HCT116 (cell line): ENCODE measurements at regions not wholly inside any gene's neighbourhood (a gene's known extent, or its start where the extent isn't known, plus 50 kb on each side); places are given as distances from the start of the nearest gene placed in this dataset.
"Not testable (repeated sequence)": the region's sequence is repeated elsewhere in the genome, so short reads cannot be mapped to it uniquely, and the experiment has no call there.

ENCODE experiments used
- ATAC-seq: fragments of 200-7000 bp; cut with Tn5 transposase; 2 replicates; pipeline ENCODE4 v1.9.1; 2020; ENCODE audit warnings: mild to moderate bottlenecking, moderate library complexity
- BruUV-seq: library from RNA; stranded (reverse); fragments of 400-500 nt; replicated peaks from 2 replicates; lab custom pipeline; 2021; lab: Mats Ljungman, UMichigan
- CTCF ChIA-PET: fragments of 300-600 bp; sonication (Branson Sonifier 250); formaldehyde crosslinking; loops from one replicate; lab custom pipeline; 2021; ENCODE audit warnings: antibody characterized with exemption; lab: Charles Lee
- POLR2A ChIA-PET: fragments of 300-600, 350-600 bp; sonication (Branson Sonifier 250); formaldehyde crosslinking; loops from one replicate; lab custom pipeline; 2021; ENCODE audit warnings: antibody characterized with exemption; lab: Charles Lee
- RAD21 ChIA-PET, 2 experiments: fragments of 300-600 bp; sonication (Branson Sonifier 250); formaldehyde crosslinking; loops; one replicate each; lab custom pipeline; 2023; ENCODE audit warnings: low total read pairs in 2 of 2; ENCODE audit not compliant: uncharacterized antibody in 2 of 2, unreplicated experiment in 2 of 2, low non-redundant PET in 1 of 2; lab: Charles Lee
- DNase-seq: peaks from one replicate; pipeline ENCODE4 v3.0.0-alpha.2; 2010; ENCODE audit warnings: low read depth, low spot score
- H2AFZ ChIP-seq: fragments of 200-600 bp; shearing (Covaris generic), sonication (generic); 2 replicates; pipeline ENCODE4 v1.6.1; 2017; ENCODE audit warnings: low read depth, mixed run types, mixed read lengths, antibody characterized with exemption, low read length; ENCODE audit not compliant: poor library complexity, severe bottlenecking
- H3K27ac ChIP-seq: 2 replicates; pipeline ENCODE4 v1.5.1; 2012; ENCODE audit warnings: low read depth, low read length
- H3K27me3 ChIP-seq: fragments of 200-600 bp; sonication (generic); 2 replicates; pipeline ENCODE4 v1.6.1; 2016; ENCODE audit warnings: mixed run types, low read length, mixed read lengths; ENCODE audit not compliant: insufficient read depth
- H3K36me3 ChIP-seq, 2 experiments: fragments of 200-500 bp in 1 of 2; fragments of 200-600 bp in 1 of 2; sonication (Bioruptor generic) in 1 of 2; sonication (generic) in 1 of 2; 2 replicates each; pipeline versions ENCODE4 v1.5.1 to v1.6.1; 2014 to 2016; ENCODE audit warnings: low read length in 2 of 2, inconsistent platforms in 1 of 2, mixed read lengths in 1 of 2, mixed run types in 1 of 2; ENCODE audit not compliant: insufficient read depth in 2 of 2, control insufficient read depth in 1 of 2
- H3K4me1 ChIP-seq, 2 experiments: fragments of 200-600 bp in 1 of 2; sonication (generic) in 1 of 2; 2 replicates each; pipeline versions ENCODE4 v1.5.1 to v1.6.1; 2012 to 2017; ENCODE audit warnings: low read length in 2 of 2, inconsistent platforms in 1 of 2, mild to moderate bottlenecking in 1 of 2, mixed read lengths in 1 of 2, mixed run types in 1 of 2, moderate library complexity in 1 of 2; ENCODE audit not compliant: insufficient read depth in 2 of 2, control insufficient read depth in 1 of 2
- H3K4me2 ChIP-seq: fragments of 200-600 bp; sonication (generic); 2 replicates; pipeline ENCODE4 v1.6.1; 2017; ENCODE audit warnings: mixed run types, low read length, mixed read lengths
- H3K4me3 ChIP-seq, 2 experiments: fragments of 200-600 bp in 1 of 2; sonication (generic) in 1 of 2; replicated peaks in 1 of 2; 2 replicates each; pipeline ENCODE4 v1.5.1; 2011 to 2016; ENCODE audit warnings: low read length in 2 of 2, control low read depth in 1 of 2, low read depth in 1 of 2, mild to moderate bottlenecking in 1 of 2, mixed read lengths in 1 of 2, mixed run types in 1 of 2
- H3K79me2 ChIP-seq: fragments of 200-600 bp; sonication (generic); 2 replicates; pipeline ENCODE4 v1.6.1; 2017; ENCODE audit warnings: mild to moderate bottlenecking, mixed run types, low read length, moderate library complexity, mixed read lengths; ENCODE audit not compliant: insufficient read depth
- H3K9ac ChIP-seq: fragments of 200-600 bp; sonication (generic); 2 replicates; pipeline ENCODE4 v1.6.1; 2016; ENCODE audit warnings: low read length, mixed read lengths
- H3K9me2 ChIP-seq: fragments of 200-600 bp; sonication (generic), shearing (Covaris generic); 2 replicates; pipeline ENCODE4 v1.6.1; 2017; ENCODE audit warnings: mixed run types, mild to moderate bottlenecking, moderate library complexity; ENCODE audit not compliant: insufficient read depth
- H3K9me3 ChIP-seq, 2 experiments: fragments of 200-500 bp in 1 of 2; fragments of 200-600 bp in 1 of 2; sonication (Bioruptor generic) in 1 of 2; sonication (generic) in 1 of 2; 2 replicates each; pipeline ENCODE4 v1.6.1; 2014 to 2017; ENCODE audit warnings: low read length in 2 of 2, mixed read lengths in 2 of 2, inconsistent platforms in 1 of 2, low read depth in 1 of 2, mild to moderate bottlenecking in 1 of 2, mixed run types in 1 of 2, moderate library complexity in 1 of 2; ENCODE audit not compliant: control insufficient read depth in 1 of 2, insufficient read depth in 1 of 2
- H4K20me1 ChIP-seq: fragments of 200-600 bp; sonication (generic), shearing (Covaris generic); 2 replicates; pipeline ENCODE4 v1.6.1; 2017; ENCODE audit warnings: mixed run types, mild to moderate bottlenecking, moderate library complexity; ENCODE audit not compliant: insufficient read depth
- EZH2 ChIP-seq: fragments of 200-600 bp; sonication (generic); IDR thresholded peaks from 2 replicates; pipeline ENCODE4 v1.6.1; 2017; ENCODE audit warnings: antibody characterized with exemption, mixed run types
- FOSL1 ChIP-seq: IDR thresholded peaks from 2 replicates; pipeline ENCODE4 v1.6.1; 2012; ENCODE audit warnings: low read depth
- JUND ChIP-seq: IDR thresholded peaks from 2 replicates; pipeline ENCODE4 v1.6.1; 2012
- MAX ChIP-seq: IDR thresholded peaks from 2 replicates; pipeline ENCODE4 v1.6.1; 2012
- SRF ChIP-seq: IDR thresholded peaks from 2 replicates; pipeline ENCODE4 v1.6.1; 2012; ENCODE audit warnings: low read depth
- intact Hi-C: fragments of 100-400 bp; cut with micrococcal nuclease; formaldehyde crosslinking; loops from 2 replicates; pipeline ENCODE4 v1.10.0; 2022

DNA sequence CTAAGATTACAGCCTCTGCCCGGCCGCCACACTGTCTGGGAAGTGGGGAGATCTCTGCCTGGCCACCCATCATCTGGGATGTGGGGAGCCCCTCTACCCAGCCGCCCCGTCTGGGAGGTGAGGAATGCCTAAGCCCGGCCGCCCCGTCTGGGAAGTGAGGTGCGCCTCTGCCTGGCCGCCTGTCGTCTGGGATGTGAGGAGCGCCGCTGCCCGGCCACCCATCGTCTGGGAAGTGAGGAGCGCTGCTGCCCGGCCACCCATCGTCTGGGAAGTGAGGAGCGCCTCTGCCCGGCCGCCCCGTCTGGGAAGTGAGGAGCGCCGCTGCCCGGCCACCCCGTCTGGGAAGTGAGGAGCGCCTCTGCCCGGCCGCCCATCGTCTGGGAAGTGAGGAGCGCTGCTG, 135.9 kb upstream of the PROKR2 start:
- DNase-seq, H3K27me3 ChIP-seq, H3K4me2 ChIP-seq, H3K9me3 ChIP-seq, H3K9ac ChIP-seq, H2AFZ ChIP-seq, RAD21 ChIA-PET, H3K27ac ChIP-seq, H3K4me1 ChIP-seq, ATAC-seq, BruUV-seq, POLR2A ChIA-PET, H3K36me3 ChIP-seq, CTCF ChIA-PET, H3K4me3 ChIP-seq, intact Hi-C loops, H3K79me2 ChIP-seq, H3K9me2 ChIP-seq, H4K20me1 ChIP-seq: not testable (repeated sequence)

GRCh38 chr20:5452286-5452685, 135.5 kb upstream of the PROKR2 start:
- POLR2A ChIA-PET, H3K9ac ChIP-seq, H3K4me2 ChIP-seq, H3K27ac ChIP-seq, H3K9me3 ChIP-seq, H3K27me3 ChIP-seq, H3K4me1 ChIP-seq, H2AFZ ChIP-seq, H3K36me3 ChIP-seq, intact Hi-C loops, DNase-seq, BruUV-seq, H4K20me1 ChIP-seq, ATAC-seq, H3K9me2 ChIP-seq, CTCF ChIA-PET, H3K4me3 ChIP-seq, RAD21 ChIA-PET, H3K79me2 ChIP-seq: not testable (repeated sequence)

DNA sequence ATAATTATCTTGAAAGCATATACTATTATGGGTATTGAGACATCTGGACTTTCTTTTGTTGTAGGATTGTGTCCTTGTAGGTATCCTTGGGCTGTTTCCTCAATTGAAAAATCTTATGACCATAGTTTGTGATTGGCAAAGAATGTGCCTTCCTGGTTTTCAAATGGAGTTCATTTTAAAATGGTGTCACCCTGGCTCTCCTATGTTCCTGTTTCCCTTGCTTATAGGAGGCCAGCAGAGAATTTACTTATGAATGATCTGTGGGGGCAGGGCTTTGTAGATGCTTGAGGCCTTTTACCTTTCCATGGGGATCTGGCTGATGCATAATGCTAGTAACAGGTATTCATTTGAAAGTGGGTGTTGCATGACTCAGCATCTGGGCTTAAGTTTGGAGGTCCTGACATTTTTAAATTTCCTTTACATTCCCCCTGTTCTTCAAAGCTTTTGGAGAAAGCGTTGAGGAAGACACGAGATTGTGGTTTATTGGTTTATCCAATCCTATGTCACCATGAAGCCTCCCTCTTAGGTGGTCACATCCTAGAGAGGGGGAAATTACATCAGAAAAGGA, 135.0 kb upstream of the PROKR2 start:
- RAD21 ChIA-PET: interaction anchor here in 1 of 2 experiments (0.7 kb wide), 1 partner anchor 245 kb away, joined by 3 read pairs; no protein-coding TSS in a partner anchor
- TF ChIP-seq EZH2 (no peak), SRF (no peak), MAX (no peak), JUND (no peak), FOSL1 (no peak)
- no peaks in the 10 kb centered on the region for H3K9me2 ChIP-seq
- no peak overlapping the region for H3K4me3 ChIP-seq
- no peaks in the 10 kb centered on the region for H4K20me1 ChIP-seq
- ATAC-seq (no peak), DNase-seq (no peak)
- H3K27me3 ChIP-seq: no peaks in the 10 kb centered on the region
- no peaks in the 10 kb centered on the region for H3K79me2 ChIP-seq
- no peak overlapping the region for H3K9ac ChIP-seq
- no TSS peak for BruUV-seq
- H3K4me1 ChIP-seq: no peaks in the 10 kb centered on the region
- no peak overlapping the region for H3K27ac ChIP-seq
- H3K36me3 ChIP-seq: no peaks in the 10 kb centered on the region
- CTCF ChIA-PET: no interaction called here
- no peak overlapping the region for H2AFZ ChIP-seq
- H3K4me2 ChIP-seq: no peak overlapping the region
- POLR2A ChIA-PET: no interaction called here
- intact Hi-C loops: no loop called here
- no peaks in the 10 kb centered on the region for H3K9me3 ChIP-seq
